WTC11 (cell line): ENCODE measurements at regions not wholly inside any gene's neighbourhood (a gene's known extent, or its start where the extent isn't known, plus 50 kb on each side); places are given as distances from the start of the nearest gene placed in this dataset.

Source experiments
- ATAC-seq: fragments of 200-7000 bp; cut with Tn5 transposase; 2 replicates; pipeline ENCODE4 v1.10.0; 2021; ENCODE audit warnings: mild to moderate bottlenecking, moderate library complexity
- CTCF ChIA-PET: fragments of 300-600 bp; sonication (Branson Sonifier 250); formaldehyde crosslinking; loops from one replicate; lab custom pipeline; 2021; ENCODE audit warnings: antibody characterized with exemption; lab: Charles Lee
- POLR2A ChIA-PET: fragments of 350-600 bp; sonication (Branson Sonifier 250); formaldehyde crosslinking; loops from one replicate; lab custom pipeline; 2021; ENCODE audit warnings: antibody characterized with exemption; lab: Charles Lee
- DNase-seq: peaks from one replicate; pipeline ENCODE4 v3.0.0; 2021; ENCODE audit warnings: low spot score
- H3K27ac Mint-ChIP-seq: 2 replicates; pipeline ENCODE4 v1.8.0; 2021; ENCODE audit warnings: mixed read lengths
- H3K27me3 Mint-ChIP-seq: 2 replicates; pipeline ENCODE4 v1.8.0; 2021; ENCODE audit warnings: low read depth, mild to moderate bottlenecking, moderate library complexity, mixed read lengths
- H3K36me3 Mint-ChIP-seq: 2 replicates; pipeline ENCODE4 v1.8.0; 2021; ENCODE audit warnings: mixed read lengths
- H3K4me1 Mint-ChIP-seq: 2 replicates; pipeline ENCODE4 v1.8.0; 2022; ENCODE audit warnings: mixed read lengths
- H3K4me3 Mint-ChIP-seq: 2 replicates; pipeline ENCODE4 v1.8.0; 2021; ENCODE audit warnings: mild to moderate bottlenecking, moderate library complexity, mixed read lengths
- H3K9me3 Mint-ChIP-seq: 2 replicates; pipeline ENCODE4 v1.8.0; 2021; ENCODE audit warnings: mixed read lengths
- ESRRA ChIP-seq: sonication (generic); formaldehyde crosslinking; IDR thresholded peaks from 2 replicates; pipeline ENCODE4 v1.8.1; 2022; ENCODE audit warnings: mild to moderate bottlenecking, missing genetic modification reagents, borderline replicate concordance
- IRF2 ChIP-seq: sonication (generic); formaldehyde crosslinking; IDR thresholded peaks from 2 replicates; pipeline ENCODE4 v1.8.0; 2022; ENCODE audit warnings: low read depth, missing genetic modification reagents, borderline replicate concordance
- MYBL2 ChIP-seq: sonication (generic); formaldehyde crosslinking; IDR thresholded peaks from 2 replicates; pipeline ENCODE4 v1.8.1; 2023; ENCODE audit warnings: mild to moderate bottlenecking, moderate library complexity, missing genetic modification reagents
- NR1H2 ChIP-seq: sonication (generic); formaldehyde crosslinking; IDR thresholded peaks from 2 replicates; pipeline ENCODE4 v1.9.0; 2021; ENCODE audit warnings: mild to moderate bottlenecking, moderate library complexity, missing genetic modification reagents
- NR2C2 ChIP-seq: sonication (generic); formaldehyde crosslinking; IDR thresholded peaks from 2 replicates; pipeline ENCODE4 v1.8.0; 2022; ENCODE audit warnings: mild to moderate bottlenecking, missing genetic modification reagents
- OVOL2 ChIP-seq: fragments of 250-450 bp; sonication (Bioruptor Pico); IDR thresholded peaks from 2 replicates; pipeline ENCODE4 v1.9.0; 2021; ENCODE audit warnings: mild to moderate bottlenecking, borderline replicate concordance
- SMAD3 ChIP-seq: sonication (generic); formaldehyde crosslinking; IDR thresholded peaks from 2 replicates; pipeline ENCODE4 v1.8.0; 2022; ENCODE audit warnings: missing genetic modification reagents, mild to moderate bottlenecking, borderline replicate concordance
- SOX15 ChIP-seq: fragments of 250-450 bp; sonication (Bioruptor Pico); IDR thresholded peaks from 2 replicates; pipeline ENCODE4 v1.9.0; 2021; ENCODE audit warnings: mild to moderate bottlenecking
- ZBTB21 ChIP-seq: sonication (generic); formaldehyde crosslinking; IDR thresholded peaks from 2 replicates; pipeline ENCODE4 v1.8.1; 2023; ENCODE audit warnings: mild to moderate bottlenecking, missing genetic modification reagents, borderline replicate concordance
- ZNF423 ChIP-seq: fragments of 250-450 bp; sonication (Bioruptor Pico); IDR thresholded peaks from 2 replicates; pipeline ENCODE4 v2.1.2; 2022; ENCODE audit warnings: mild to moderate bottlenecking, moderate library complexity
- TF ChIP-seq, protein P1 (sequence below): sonication (generic); formaldehyde crosslinking; conservative IDR thresholded peaks from 2 replicates; pipeline ENCODE4 v1.8.1; 2023; ENCODE audit warnings: mild to moderate bottlenecking, low read depth, missing genetic modification reagents, moderate library complexity
- TF ChIP-seq, protein P2 (sequence below): sonication (generic); formaldehyde crosslinking; IDR thresholded peaks from 2 replicates; pipeline ENCODE4 v1.8.0; 2022; ENCODE audit warnings: mild to moderate bottlenecking, missing genetic modification reagents
- TF ChIP-seq, protein P3 (sequence below): sonication (generic); formaldehyde crosslinking; IDR thresholded peaks from 2 replicates; pipeline ENCODE4 v1.8.1; 2022; ENCODE audit warnings: mild to moderate bottlenecking, moderate library complexity, missing genetic modification reagents
- TF ChIP-seq, protein P4 (sequence below): fragments of 250-450 bp; sonication (Bioruptor Pico); conservative IDR thresholded peaks from 2 replicates; pipeline ENCODE4 v1.9.0; 2021; ENCODE audit warnings: mild to moderate bottlenecking
- TF ChIP-seq, protein P5 (sequence below): fragments of 250-450 bp; sonication (Bioruptor Pico); IDR thresholded peaks from 2 replicates; pipeline ENCODE4 v1.9.0; 2021; ENCODE audit warnings: mild to moderate bottlenecking
- TF ChIP-seq, protein P6 (sequence below): sonication (generic); formaldehyde crosslinking; IDR thresholded peaks from 2 replicates; pipeline ENCODE4 v1.8.1; 2022; ENCODE audit warnings: low read depth, mild to moderate bottlenecking, moderate library complexity, missing genetic modification reagents, borderline replicate concordance
- TF ChIP-seq, protein P7 (sequence below): fragments of 250-450 bp; sonication (Bioruptor Pico); IDR thresholded peaks from 2 replicates; pipeline ENCODE4 v1.9.0; 2021; ENCODE audit warnings: moderate library complexity, mild to moderate bottlenecking, inconsistent platforms, borderline replicate concordance

DNA sequence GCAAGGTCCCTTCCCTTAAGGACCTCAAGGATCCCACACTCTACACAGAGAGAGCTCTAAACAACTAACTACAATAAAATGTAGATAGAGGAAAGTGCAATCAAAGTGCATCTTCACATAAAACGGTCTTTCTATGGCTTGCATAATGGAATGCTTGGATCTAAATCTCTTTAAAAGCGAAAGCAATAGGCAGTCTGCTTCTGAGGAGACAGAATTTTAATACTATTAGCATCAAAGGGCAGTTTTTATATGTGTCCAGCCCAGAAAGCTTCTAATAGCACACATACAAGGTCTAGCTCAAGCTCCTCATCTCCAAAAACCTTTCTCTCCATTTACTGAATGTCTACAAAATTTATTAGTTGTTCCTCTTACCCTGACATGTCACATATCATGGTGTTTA, 101.5 kb upstream of the C1GALT1 start:
- Mint-ChIP-seq H3K27ac (no peak overlapping the region), H3K9me3 (peaks cover 17% of the 10 kb centered on the region), H3K27me3 (no peaks in the 10 kb centered on the region), H3K4me1 (no peaks in the 10 kb centered on the region), H3K4me3 (no peak overlapping the region)
- ChIA-PET POLR2A (interaction anchor here (0.6 kb wide), 1 partner anchor 13 kb away, joined by 3 read pairs; no protein-coding TSS in a partner anchor), CTCF (interaction anchor here (0.7 kb wide), 1 partner anchor 30 kb away, joined by 3 read pairs; no protein-coding TSS in a partner anchor)
- ATAC-seq (no peak), DNase-seq (no peak)
- TF ChIP-seq, protein P1, sequence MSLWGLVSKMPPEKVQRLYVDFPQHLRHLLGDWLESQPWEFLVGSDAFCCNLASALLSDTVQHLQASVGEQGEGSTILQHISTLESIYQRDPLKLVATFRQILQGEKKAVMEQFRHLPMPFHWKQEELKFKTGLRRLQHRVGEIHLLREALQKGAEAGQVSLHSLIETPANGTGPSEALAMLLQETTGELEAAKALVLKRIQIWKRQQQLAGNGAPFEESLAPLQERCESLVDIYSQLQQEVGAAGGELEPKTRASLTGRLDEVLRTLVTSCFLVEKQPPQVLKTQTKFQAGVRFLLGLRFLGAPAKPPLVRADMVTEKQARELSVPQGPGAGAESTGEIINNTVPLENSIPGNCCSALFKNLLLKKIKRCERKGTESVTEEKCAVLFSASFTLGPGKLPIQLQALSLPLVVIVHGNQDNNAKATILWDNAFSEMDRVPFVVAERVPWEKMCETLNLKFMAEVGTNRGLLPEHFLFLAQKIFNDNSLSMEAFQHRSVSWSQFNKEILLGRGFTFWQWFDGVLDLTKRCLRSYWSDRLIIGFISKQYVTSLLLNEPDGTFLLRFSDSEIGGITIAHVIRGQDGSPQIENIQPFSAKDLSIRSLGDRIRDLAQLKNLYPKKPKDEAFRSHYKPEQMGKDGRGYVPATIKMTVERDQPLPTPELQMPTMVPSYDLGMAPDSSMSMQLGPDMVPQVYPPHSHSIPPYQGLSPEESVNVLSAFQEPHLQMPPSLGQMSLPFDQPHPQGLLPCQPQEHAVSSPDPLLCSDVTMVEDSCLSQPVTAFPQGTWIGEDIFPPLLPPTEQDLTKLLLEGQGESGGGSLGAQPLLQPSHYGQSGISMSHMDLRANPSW: no peak
- no peak for TF ChIP-seq SOX15 (CRISPR knock-in tag)
- TF ChIP-seq, all 79 proteins: peak for 0
- H3K36me3 Mint-ChIP-seq: no peaks in the 10 kb centered on the region

DNA sequence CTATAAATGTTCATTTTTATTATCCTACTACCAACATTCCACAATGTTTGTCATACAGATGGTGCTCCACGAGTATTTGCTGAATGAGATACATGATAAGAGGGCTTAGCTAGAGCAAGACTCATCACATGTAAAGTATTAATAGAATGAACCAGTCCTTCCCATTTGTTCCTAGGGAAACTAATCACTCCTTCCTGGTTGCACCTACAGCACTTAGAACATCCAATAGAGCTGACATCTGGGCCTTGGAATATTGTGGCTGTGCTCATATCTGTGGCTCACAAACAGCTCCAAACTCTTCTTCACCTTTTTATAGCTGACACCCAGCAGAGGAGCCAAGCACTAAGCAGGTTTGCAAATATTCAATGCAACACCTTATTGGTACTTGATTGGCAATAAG, 91.9 kb upstream of the C1GALT1 start:
- POLR2A ChIA-PET: no interaction called here
- no peak overlapping the region for H3K27ac Mint-ChIP-seq

More for the DNA sequence above, 91.9 kb upstream of the C1GALT1 start:
- CTCF ChIA-PET: no interaction called here
- no peaks in the 10 kb centered on the region; the same call in 1 of the 2 replicates for H3K27me3 Mint-ChIP-seq
- no peak for ATAC-seq
- H3K4me3 Mint-ChIP-seq: no peak overlapping the region
- no peak for TF ChIP-seq ESRRA (CRISPR knock-in tag)
- no peak for TF ChIP-seq SMAD3 (CRISPR knock-in tag)
- TF ChIP-seq, protein P2, sequence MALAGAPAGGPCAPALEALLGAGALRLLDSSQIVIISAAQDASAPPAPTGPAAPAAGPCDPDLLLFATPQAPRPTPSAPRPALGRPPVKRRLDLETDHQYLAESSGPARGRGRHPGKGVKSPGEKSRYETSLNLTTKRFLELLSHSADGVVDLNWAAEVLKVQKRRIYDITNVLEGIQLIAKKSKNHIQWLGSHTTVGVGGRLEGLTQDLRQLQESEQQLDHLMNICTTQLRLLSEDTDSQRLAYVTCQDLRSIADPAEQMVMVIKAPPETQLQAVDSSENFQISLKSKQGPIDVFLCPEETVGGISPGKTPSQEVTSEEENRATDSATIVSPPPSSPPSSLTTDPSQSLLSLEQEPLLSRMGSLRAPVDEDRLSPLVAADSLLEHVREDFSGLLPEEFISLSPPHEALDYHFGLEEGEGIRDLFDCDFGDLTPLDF: no peak
- TF ChIP-seq, protein P3, sequence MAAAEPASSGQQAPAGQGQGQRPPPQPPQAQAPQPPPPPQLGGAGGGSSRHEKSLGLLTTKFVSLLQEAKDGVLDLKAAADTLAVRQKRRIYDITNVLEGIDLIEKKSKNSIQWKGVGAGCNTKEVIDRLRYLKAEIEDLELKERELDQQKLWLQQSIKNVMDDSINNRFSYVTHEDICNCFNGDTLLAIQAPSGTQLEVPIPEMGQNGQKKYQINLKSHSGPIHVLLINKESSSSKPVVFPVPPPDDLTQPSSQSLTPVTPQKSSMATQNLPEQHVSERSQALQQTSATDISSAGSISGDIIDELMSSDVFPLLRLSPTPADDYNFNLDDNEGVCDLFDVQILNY (CRISPR knock-in tag): no peak
- TF ChIP-seq ZNF423 (CRISPR knock-in tag): no peak
- TF ChIP-seq NR2C2 (CRISPR knock-in tag): no peak
- TF ChIP-seq, protein P4, sequence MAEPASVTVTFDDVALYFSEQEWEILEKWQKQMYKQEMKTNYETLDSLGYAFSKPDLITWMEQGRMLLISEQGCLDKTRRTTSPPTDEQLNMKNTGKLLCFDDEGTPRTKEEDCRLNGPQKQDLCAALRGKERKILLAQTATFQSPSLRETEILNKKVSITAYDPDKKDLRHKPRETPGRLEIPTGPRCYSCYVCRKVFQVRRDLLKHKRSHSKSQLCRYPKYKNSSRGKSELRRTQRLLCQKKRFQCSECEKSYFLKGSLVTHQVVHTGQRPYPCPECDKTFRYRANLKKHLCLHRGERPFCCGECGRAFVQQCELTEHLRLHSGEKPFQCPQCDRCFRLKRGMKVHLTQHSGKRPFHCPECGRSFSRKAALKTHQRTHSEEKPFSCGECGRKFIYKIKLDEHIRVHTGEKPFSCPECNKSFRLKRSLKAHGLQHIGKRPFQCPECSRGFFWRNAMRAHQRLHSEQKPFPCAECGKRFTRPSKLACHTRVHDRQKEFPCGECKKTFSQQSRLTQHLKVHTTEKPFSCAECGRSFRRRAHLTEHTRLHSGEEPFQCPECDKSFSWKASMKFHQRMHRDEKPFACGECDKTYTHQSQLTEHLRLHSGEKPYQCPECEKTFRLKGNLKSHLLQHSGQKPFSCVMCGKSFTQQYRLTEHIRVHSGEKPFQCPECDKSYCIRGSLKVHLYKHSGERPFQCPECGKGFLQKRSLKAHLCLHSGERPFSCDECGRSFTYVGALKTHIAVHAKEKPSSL: no peak
- no peak for TF ChIP-seq MYBL2 (CRISPR knock-in tag)
- TF ChIP-seq OVOL2 (CRISPR knock-in tag): no peak
- no peak for TF ChIP-seq NR1H2
- no peak for TF ChIP-seq ZBTB21
- TF ChIP-seq, protein P5, sequence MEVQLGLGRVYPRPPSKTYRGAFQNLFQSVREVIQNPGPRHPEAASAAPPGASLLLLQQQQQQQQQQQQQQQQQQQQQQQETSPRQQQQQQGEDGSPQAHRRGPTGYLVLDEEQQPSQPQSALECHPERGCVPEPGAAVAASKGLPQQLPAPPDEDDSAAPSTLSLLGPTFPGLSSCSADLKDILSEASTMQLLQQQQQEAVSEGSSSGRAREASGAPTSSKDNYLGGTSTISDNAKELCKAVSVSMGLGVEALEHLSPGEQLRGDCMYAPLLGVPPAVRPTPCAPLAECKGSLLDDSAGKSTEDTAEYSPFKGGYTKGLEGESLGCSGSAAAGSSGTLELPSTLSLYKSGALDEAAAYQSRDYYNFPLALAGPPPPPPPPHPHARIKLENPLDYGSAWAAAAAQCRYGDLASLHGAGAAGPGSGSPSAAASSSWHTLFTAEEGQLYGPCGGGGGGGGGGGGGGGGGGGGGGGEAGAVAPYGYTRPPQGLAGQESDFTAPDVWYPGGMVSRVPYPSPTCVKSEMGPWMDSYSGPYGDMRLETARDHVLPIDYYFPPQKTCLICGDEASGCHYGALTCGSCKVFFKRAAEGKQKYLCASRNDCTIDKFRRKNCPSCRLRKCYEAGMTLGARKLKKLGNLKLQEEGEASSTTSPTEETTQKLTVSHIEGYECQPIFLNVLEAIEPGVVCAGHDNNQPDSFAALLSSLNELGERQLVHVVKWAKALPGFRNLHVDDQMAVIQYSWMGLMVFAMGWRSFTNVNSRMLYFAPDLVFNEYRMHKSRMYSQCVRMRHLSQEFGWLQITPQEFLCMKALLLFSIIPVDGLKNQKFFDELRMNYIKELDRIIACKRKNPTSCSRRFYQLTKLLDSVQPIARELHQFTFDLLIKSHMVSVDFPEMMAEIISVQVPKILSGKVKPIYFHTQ (CRISPR knock-in tag): no peak
- TF ChIP-seq, protein P6, sequence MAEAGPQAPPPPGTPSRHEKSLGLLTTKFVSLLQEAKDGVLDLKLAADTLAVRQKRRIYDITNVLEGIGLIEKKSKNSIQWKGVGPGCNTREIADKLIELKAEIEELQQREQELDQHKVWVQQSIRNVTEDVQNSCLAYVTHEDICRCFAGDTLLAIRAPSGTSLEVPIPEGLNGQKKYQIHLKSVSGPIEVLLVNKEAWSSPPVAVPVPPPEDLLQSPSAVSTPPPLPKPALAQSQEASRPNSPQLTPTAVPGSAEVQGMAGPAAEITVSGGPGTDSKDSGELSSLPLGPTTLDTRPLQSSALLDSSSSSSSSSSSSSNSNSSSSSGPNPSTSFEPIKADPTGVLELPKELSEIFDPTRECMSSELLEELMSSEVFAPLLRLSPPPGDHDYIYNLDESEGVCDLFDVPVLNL (CRISPR knock-in tag): no peak
- TF ChIP-seq, protein P7, sequence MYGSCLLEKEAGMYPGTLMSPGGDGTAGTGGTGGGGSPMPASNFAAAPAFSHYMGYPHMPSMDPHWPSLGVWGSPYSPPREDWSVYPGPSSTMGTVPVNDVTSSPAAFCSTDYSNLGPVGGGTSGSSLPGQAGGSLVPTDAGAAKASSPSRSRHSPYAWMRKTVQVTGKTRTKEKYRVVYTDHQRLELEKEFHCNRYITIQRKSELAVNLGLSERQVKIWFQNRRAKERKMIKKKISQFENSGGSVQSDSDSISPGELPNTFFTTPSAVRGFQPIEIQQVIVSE (CRISPR knock-in tag): no peak
- TF ChIP-seq IRF2 (CRISPR knock-in tag): no peak
- TF ChIP-seq, all 79 proteins: peak for 0
- no peak for DNase-seq
- Mint-ChIP-seq H3K36me3 (peaks cover 30% of the 10 kb centered on the region), H3K4me1 (0 out of 2 replicates have a peak, but pooled peaks cover 3% of the 10 kb centered on the region), H3K9me3 (peaks cover 39% of the 10 kb centered on the region)
